Fibroblast of lung (primary cell): ENCODE measurements at regions not wholly inside any gene's neighbourhood (a gene's known extent, or its start where the extent isn't known, plus 50 kb on each side); places are given as distances from the start of the nearest gene placed in this dataset.
"Not testable (repeated sequence)": the region's sequence is repeated elsewhere in the genome, so short reads cannot be mapped to it uniquely, and the experiment has no call there.

Experiments used
- DNase-seq, 2 donors: peaks; one replicate each; pipeline versions ENCODE4 v3.0.0 to v3.0.0-alpha.2; 2010; ENCODE audit warnings: low read depth in 2 of 2
- H2AFZ ChIP-seq: 2 replicates; pipeline ENCODE4 v1.5.1; 2012; ENCODE audit warnings: low read length, control low read depth, inconsistent platforms
- H3K27ac ChIP-seq: 2 replicates; pipeline ENCODE4 v1.5.1; 2011; ENCODE audit warnings: low read length, control low read depth; ENCODE audit not compliant: insufficient read depth
- H3K27me3 ChIP-seq: 2 replicates; pipeline ENCODE4 v1.5.1; 2011; ENCODE audit warnings: mild to moderate bottlenecking, low read length; ENCODE audit not compliant: control insufficient read depth, insufficient read depth
- H3K36me3 ChIP-seq: 2 replicates; pipeline ENCODE4 v1.5.1; 2011; ENCODE audit warnings: low read length; ENCODE audit not compliant: control insufficient read depth, insufficient read depth
- H3K4me1 ChIP-seq: 2 replicates; pipeline ENCODE4 v1.5.1; 2011; ENCODE audit warnings: low read length; ENCODE audit not compliant: control insufficient read depth, insufficient read depth; ENCODE audit errors: extremely low read depth
- H3K4me2 ChIP-seq: 2 replicates; pipeline ENCODE4 v1.5.1; 2011; ENCODE audit warnings: low read length, control low read depth; ENCODE audit not compliant: insufficient read depth; ENCODE audit errors: extremely low read depth
- H3K4me3 ChIP-seq, 4 experiments: fragments of 200-600 bp in 1 of 4; sonication (generic) in 1 of 4; replicated peaks in 1 of 4; 2 replicates each; pipeline ENCODE4 v1.5.1; 2011 to 2016; ENCODE audit warnings: low read length in 4 of 4, low read depth in 3 of 4, mild to moderate bottlenecking in 3 of 4, control low read depth in 2 of 4, inconsistent platforms in 1 of 4, mixed read lengths in 1 of 4; ENCODE audit not compliant: insufficient read depth in 1 of 4; ENCODE audit errors: control extremely low read depth in 1 of 4
- H3K79me2 ChIP-seq: 2 replicates; pipeline ENCODE4 v1.5.1; 2012; ENCODE audit warnings: mild to moderate bottlenecking, low read length, inconsistent platforms; ENCODE audit not compliant: control insufficient read depth, insufficient read depth
- H3K9ac ChIP-seq: 2 replicates; pipeline ENCODE4 v1.5.1; 2011; ENCODE audit warnings: mild to moderate bottlenecking, low read length, control low read depth; ENCODE audit not compliant: insufficient read depth
- H3K9me3 ChIP-seq: 2 replicates; pipeline ENCODE4 v1.5.1; 2012; ENCODE audit warnings: low read depth, low read length; ENCODE audit not compliant: control insufficient read depth, insufficient read depth
- H4K20me1 ChIP-seq: 2 replicates; pipeline ENCODE4 v1.5.1; 2011; ENCODE audit warnings: low read length; ENCODE audit not compliant: control insufficient read depth, insufficient read depth; ENCODE audit errors: extremely low read depth
- EZH2 ChIP-seq: IDR thresholded peaks from 2 replicates; pipeline ENCODE4 v1.5.1; 2012; ENCODE audit warnings: low read length, control low read depth, mild to moderate bottlenecking; ENCODE audit errors: missing control alignments
- TF ChIP-seq, protein P1 (sequence below), 2 donors: IDR thresholded peaks in 1 of 2; conservative IDR thresholded peaks in 1 of 2; 1 replicate in 1 of 2; 2 replicates in 1 of 2; pipeline ENCODE4 v1.5.1; 2011 to 2012; ENCODE audit warnings: low read length in 2 of 2, control low read depth in 1 of 2, inconsistent platforms in 1 of 2, low read depth in 1 of 2, mild to moderate bottlenecking in 1 of 2

DNA sequence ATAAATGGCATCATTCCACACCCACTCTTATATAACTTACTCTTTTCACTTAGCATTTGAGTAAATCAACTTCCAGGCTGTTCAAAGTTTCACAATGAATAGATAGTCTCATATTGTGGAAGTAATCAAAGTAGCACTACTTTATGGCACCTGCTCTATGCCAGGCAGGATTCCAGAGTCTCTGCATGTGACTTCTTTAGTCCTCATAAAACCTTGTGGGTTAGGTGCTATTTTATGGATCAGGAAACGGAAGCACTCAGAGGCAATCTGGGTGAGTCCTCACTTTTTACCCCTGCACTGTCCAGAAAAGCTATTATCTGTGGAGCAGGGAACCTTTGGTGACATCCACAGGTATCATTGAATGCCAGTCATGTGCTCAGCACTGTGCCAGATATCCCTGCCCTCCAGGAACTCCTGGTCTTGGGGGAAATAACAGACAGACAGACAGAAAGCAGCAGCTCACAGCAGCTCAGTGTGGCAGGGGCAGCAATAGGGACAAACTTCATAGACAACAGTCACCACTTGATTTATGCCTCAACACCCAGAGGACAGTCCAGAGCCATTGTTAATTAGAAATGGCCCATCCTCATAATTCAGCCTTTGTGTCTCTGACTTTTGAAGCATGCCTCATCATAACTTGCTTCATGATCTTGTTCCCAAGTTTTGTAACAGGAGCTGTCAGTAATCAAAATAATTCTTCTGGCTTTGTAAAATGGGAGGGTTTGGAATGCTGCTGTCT is 160.6 kb downstream of the SEC23IP start:
- H3K27me3 ChIP-seq: no peaks in the 10 kb centered on the region
- no peaks in the 10 kb centered on the region for H4K20me1 ChIP-seq
- no peak for TF ChIP-seq EZH2
- TF ChIP-seq, protein P1, sequence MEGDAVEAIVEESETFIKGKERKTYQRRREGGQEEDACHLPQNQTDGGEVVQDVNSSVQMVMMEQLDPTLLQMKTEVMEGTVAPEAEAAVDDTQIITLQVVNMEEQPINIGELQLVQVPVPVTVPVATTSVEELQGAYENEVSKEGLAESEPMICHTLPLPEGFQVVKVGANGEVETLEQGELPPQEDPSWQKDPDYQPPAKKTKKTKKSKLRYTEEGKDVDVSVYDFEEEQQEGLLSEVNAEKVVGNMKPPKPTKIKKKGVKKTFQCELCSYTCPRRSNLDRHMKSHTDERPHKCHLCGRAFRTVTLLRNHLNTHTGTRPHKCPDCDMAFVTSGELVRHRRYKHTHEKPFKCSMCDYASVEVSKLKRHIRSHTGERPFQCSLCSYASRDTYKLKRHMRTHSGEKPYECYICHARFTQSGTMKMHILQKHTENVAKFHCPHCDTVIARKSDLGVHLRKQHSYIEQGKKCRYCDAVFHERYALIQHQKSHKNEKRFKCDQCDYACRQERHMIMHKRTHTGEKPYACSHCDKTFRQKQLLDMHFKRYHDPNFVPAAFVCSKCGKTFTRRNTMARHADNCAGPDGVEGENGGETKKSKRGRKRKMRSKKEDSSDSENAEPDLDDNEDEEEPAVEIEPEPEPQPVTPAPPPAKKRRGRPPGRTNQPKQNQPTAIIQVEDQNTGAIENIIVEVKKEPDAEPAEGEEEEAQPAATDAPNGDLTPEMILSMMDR (conservative IDR thresholded peaks at IDR 0.05 in 1 of 2, IDR thresholded peaks at IDR 0.05 in 1 of 2; ENCODE audit: low read depth in 1 of 2, low read length in 2 of 2): no peak
- H2AFZ ChIP-seq: no peak overlapping the region
- no peaks in the 10 kb centered on the region for H3K9me3 ChIP-seq
- no peak overlapping the region for H3K4me2 ChIP-seq
- no peaks in the 10 kb centered on the region for H3K4me1 ChIP-seq
- H3K9ac ChIP-seq: no peak overlapping the region
- H3K36me3 ChIP-seq: no peaks in the 10 kb centered on the region
- no peaks in the 10 kb centered on the region for H3K79me2 ChIP-seq
- DNase-seq: no peak
- no peak overlapping the region for H3K4me3 ChIP-seq
- no peak overlapping the region for H3K27ac ChIP-seq

DNA sequence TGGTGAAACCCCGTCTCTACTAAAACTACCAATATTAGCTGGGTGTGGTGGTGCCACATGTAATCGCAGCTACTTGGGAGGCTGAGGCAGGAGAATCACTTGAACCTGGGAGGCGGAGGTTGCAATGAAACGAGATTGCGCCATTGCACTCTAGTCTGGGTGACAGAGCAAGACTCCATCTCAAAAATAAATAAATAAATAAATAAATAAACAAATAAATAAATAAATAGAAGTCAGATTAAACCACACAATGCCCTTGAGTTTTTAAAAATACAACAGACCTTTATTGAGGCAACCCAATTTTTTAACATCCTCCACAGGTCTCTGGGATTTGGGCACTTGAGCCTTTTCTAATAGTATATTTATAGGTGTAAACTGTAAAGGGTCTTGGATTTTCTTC is 167.3 kb downstream of the SEC23IP start:
- not testable (repeated sequence) for H2AFZ ChIP-seq, H3K4me2 ChIP-seq, H3K36me3 ChIP-seq, H4K20me1 ChIP-seq, H3K79me2 ChIP-seq, H3K27me3 ChIP-seq, H3K9ac ChIP-seq, H3K27ac ChIP-seq, H3K4me3 ChIP-seq, H3K4me1 ChIP-seq, H3K9me3 ChIP-seq, DNase-seq

DNA sequence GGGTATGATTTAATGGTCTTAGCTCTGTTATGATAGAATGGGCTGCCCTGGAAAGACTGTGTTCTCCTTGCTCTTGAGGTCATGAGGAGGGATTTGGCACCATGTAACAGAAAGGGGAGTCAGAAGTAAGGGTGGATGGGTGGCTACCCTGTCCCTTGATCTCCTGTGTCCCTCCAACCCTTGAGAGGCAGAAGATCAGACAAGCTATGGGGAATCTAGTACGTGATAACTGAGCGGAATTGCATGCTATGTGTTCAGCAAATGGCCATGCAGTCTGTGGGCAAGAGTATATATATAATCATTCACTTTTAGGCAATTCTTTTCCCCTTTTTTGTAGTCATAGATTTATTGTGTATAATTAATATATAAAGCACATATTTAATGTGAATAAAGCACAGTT is 174.9 kb downstream of the SEC23IP start:
- H4K20me1 ChIP-seq: no peaks in the 10 kb centered on the region
- no peaks in the 10 kb centered on the region for H3K36me3 ChIP-seq
- H3K4me2 ChIP-seq: no peak overlapping the region
- no peaks in the 10 kb centered on the region for H3K27me3 ChIP-seq
- H3K4me1 ChIP-seq: no peaks in the 10 kb centered on the region
- H3K79me2 ChIP-seq: no peaks in the 10 kb centered on the region
- H2AFZ ChIP-seq: no peak overlapping the region
- H3K9ac ChIP-seq: no peak overlapping the region
- H3K27ac ChIP-seq: no peak overlapping the region
- H3K9me3 ChIP-seq: no peaks in the 10 kb centered on the region
- DNase-seq: no peak
- no peak overlapping the region for H3K4me3 ChIP-seq
- TF ChIP-seq, protein P1 (conservative IDR thresholded peaks at IDR 0.05 in 1 of 2, IDR thresholded peaks at IDR 0.05 in 1 of 2; ENCODE audit: low read depth in 1 of 2, low read length in 2 of 2): no peak
- no peak for TF ChIP-seq EZH2
